ENCODE measurements at regions not wholly inside any gene's neighbourhood (a gene's known extent, or its start where the extent isn't known, plus 50 kb on each side); places are given as distances from the start of the nearest gene placed in this dataset.

DNA sequence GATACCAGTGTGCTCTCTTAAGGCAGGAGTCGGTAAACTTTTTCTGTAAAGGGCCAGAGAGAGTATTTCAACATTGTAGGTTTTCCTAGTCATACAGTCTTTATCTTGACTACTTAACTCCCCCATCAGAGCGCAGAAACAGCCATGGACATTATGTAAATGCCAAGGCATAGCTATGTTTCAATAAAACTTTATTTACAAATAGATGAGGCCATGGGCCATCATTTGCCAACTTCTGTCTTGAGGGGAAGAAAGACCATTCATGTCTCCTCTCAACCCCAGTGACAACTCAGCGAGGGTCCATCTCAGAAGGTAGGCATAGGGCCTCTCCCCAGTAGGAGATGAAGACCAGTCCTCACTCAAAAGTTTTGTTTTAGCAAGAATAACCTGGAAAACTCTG is 301.3 kb downstream of the FBXW7 start:
- DNase-seq = no peak

DNA sequence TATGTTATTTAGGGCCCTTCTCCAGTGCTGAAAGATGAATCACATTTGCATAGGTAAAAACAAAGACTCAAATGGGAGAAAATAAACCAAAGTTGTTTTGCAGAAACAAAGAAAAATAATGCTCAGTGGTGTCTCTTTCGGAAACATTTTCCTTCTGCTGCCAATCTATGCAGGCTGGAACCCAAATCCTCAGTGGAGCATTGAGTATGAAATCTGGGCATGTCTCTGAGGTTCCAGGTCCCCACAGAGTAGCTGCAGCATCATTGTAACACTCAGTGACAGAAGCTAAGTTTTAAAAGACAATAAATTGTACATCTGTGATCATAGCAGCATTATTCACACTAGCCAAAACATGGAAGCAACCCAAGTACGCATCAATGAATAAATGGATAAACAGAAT is 303.6 kb downstream of the FBXW7 start:
- DNase-seq = no peak

DNA sequence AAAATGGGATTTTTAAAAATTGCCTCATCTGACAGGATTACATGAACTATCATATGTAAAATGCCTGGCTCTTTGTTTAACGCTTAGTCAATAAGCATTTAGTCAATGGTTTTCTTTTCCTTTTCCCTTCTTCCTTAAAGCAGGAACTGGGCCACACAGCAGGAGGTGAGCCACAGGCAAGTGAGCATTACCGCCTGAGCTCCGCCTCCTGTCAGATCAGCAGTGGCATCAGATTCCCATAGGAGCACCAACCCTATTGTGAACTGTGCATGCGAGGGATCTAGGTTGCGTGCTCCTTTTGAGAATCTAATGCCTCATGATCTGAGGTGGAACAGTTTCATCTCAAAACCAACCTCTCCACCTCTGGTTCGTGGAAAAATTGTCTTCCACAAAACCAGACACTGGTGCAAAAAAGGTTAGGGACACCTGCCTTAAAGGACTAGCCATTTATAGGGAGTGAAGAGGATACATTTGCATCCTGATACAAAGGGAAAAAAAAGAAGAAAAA is 306.1 kb downstream of the FBXW7 start:
- DNase-seq = no peak

DNA sequence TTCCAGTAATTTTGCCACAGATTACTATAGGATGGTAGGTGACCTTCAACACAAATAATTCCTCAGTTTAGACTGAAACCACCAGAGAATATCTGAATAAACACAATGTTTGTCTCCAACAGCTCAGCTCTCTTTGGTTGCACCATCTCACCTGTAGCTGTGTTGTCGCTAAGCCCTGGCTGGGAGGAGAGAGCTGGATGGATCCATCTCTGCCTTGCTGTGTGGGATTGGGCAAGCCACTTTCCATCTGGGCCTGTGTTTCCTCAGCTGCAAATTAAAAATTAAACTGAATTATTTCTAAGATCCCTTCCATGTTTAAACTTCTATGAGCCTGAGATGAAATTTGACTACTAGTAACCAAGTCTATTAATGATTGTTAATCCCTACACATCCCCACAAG is 310.2 kb downstream of the FBXW7 start:
- no peak for DNase-seq

DNA sequence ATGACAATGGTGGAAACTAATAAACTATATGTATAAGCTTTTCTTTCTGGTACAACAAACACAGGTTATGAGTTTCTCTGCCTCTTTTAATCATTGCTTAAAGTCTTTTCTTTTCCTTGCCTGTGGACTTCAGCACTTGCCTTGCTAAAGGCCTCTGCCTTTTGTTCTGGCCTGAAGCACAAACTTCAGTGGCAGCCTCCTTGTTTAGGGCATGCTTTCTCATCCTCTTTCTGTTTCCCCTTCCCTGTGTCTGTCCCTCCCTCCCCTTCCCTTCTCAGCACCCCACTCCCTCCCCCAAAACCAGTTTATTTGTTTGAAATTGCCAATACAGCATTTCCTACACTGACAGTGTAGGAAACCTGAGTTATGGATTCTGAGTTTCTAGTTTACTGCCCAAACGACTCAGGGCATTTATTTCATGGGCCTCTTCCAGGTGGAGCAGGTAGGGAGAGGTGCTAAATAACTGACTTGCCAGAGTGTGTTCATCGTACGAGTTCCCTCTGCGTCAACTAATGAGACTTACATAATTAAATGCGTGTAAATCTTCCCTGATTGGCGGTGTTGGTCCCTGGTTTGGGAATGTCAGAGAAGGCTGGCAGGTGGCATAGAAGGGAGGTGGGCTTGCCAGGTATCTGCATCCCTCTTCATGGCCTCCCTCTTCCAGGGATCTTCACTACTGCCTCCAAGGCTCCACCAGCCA is 311.0 kb downstream of the FBXW7 start:
- no peak for DNase-seq

DNA sequence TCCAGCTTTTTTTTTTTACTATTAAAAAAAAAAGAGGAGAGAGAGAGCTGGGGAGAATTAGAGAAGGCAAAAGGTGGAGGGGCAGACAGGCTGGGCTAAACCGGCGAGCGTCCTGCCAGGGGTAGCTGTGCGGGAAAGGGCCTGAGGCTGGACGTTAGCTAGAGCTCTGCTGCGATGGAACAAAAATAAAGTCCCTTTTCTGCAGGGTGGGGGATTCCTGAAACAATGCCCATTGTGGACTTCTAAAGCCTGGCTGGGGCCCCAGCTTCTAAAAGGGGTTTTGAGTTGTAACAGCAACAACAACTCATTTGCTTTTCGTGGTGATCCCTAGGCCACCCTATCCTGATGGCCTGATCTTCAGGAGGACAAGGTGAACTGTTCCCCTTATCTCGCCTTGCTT is 311.7 kb downstream of the FBXW7 start:
- DNase-seq = no peak

DNA sequence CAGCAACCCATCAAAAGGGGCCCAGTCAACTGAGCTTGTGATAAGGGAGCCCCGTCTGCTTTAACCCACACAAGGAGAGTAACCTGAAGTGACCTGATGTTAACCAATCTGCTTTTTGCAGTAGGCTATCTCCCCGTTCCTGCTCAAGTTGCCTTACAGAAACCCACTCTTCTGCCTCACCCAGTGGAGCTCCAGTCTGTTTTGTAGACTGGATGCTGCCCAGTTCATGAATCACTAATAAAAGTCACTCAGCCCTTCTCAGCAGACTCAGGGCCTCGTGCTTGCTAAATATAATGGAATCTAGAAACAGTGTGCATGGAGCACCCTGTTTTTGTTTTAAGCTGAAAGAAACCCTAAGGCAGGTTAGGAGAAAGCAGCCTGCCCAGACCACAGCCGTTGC is 312.3 kb downstream of the FBXW7 start:
- DNase-seq = no peak

DNA sequence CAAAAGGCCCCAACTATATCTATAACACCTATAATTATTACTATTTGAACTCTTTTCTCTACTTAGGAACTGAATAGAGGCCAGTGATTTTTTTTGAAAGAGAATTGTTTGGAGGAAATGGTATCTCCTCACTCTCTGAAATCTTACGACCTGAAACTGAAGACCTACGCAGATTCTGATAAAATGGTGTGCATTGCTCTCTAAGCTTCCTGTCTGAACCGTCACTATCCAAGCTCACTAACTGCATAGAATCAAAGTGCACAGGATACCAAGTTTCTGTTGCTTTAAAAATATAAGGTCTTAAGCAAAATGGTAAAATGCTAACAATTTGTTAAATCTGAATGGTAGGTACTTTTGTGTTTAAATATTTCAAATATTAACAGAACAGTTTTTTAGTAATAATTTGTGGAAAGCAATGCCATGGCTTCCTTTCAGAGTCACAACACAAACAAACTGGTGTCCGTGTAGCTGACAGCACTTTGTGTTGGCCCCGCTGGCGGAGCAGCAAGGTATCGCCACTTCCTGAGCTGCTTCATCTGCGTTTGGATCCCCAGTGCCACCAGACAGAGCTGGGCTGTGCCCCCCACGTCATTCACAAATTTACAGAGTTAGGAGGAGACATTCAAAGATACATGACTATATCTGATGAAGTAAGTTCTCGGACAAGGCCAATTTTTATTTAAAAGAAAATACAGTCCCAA is 313.9 kb downstream of the FBXW7 start:
- DNase-seq = no peak

DNA sequence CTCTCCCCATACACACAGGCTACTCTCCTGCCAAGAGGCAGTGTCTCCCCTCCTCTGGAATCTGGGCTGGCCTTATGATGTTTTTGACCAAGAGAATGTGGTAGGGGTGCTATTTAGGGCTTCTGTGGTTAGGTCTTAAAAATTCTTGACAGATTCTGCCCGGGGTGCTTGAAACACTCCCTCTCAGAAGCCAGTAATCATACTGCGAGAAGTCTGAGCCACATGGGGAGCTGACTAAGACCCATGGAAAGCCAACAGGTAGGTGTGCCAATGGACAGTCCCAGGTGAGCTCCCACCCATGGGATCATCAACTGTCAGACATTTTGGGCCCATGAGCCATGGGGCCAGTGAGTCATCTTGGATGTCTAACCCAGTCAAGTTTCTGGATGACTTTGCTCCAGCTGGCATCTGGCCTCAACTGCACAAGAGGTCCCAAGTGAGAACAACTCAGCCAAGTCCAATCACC is 315.7 kb downstream of the FBXW7 start:
- DNase-seq = peak; percentile 23

DNA sequence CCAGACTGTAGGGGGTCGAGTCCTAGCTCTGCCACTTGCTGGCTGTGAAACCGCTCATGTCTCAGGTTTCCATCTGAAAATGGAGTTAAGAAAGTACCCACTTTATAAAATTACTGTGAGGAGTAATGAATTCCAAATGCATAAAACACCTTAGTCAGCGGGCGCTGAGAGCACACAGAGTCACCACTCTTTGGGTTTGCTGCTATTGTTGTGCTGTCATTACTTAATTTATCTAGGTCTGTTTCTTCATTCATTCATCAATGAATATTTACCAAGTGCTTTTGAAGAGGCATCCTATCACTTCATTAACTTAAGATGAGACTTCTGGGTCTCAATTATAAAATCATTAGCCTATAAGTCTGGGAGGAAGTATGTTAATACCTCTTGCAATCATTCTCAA is 317.3 kb downstream of the FBXW7 start:
- no peak for DNase-seq

DNA sequence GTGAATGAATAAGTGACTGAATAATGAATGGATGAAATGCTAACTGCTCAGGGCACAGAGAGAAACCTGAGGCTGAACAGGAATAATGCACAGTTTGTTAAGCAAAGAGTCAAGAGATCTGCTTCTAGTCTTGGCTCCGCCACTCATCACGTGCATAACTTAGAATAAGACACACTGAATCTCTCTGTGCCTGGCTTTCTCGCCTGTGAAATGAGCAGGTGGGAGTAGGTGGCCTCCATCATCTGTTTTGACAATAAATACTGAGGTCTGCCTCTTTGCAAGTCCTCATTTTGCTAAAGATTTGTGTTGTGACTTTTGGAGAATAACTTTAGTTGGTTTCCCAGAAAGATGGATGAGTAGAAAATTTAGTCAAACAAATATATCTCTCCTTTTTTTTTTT is 318.0 kb downstream of the FBXW7 start:
- DNase-seq = no peak

DNA sequence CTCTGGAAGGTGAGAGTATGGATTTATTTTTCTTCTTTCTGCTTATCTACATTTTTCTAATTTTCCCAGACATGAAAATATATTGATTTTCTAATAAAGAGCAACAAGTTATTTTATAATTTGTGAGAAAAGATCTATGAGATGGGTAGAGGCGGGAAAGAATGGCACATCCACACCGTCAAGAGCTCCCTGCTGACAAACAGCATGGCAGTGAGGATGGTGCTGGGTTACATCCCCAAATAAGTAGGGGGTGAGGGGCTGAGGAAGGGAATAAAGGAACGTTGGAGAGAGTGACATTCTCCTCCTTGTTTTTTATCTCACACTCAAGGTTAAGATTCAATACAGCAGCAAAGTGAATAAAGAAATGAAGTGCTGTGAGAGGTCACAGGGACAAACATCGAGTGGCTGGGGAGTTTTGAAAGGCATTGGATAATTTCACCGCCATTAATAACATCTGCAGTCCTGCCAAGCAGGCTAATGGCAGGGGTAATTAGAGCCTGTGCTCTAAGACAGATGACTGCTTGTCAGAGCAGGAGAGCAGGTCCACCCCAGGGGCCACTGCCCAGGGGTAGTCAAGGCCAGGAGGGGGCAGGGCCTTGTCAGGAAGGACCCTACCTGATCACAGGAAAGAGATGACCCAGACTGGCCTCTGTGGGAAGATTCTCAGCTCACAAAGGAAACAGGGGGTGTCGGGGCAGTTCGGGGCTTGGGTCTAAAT is 323.8 kb downstream of the FBXW7 start:
- no peak for DNase-seq

DNA sequence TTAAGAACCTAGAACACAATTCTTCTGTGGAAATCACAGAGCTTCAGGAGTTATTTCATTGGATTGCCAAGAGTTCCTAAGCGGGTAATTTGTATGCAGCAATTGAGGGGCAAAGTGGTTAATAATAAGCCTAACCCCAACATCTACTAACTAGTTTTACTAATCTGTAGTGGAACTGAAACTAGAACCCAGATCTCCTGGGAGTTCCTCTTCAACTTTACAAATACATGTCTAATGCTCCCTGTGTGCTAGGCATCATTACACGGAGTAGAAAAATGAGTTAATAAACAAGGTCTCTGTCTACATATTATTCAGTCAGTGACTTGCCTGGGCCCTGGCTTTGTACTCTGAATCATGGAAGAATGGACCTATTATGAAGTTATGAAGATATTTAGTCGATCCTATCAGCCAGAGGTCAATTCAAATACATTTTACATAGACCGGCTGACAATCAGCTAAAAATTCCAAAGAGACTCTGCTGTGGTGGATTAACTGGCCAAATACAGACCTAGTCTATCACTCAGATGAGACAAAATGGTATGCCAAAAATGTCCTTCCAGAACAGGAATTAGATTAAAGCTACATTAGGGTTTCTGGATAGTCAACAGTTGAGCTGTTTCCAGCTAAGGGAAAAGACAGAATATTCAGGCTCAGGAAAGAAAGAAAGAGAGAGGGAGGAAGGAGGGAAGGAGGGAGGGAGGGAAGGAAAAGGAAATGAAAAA is 326.0 kb downstream of the FBXW7 start:
- no peak for DNase-seq

DNA sequence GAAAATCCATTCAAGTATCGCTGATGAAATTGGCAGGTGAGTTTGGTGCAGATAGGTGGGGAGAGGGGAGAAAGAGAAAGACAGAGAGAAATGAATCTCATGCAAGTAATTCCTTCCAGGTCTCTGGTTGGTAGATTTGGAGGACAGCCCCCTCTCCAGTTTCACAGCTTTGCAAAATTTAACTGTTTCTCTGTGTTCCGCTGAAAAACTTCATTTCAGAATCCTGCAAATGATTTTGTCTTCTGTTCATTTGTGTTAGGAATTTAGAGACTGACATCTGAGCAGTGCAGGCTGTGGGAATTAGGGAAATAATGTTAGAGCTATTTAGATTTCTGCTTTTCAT is 328.5 kb downstream of the FBXW7 start:
- no peak for DNase-seq

DNA sequence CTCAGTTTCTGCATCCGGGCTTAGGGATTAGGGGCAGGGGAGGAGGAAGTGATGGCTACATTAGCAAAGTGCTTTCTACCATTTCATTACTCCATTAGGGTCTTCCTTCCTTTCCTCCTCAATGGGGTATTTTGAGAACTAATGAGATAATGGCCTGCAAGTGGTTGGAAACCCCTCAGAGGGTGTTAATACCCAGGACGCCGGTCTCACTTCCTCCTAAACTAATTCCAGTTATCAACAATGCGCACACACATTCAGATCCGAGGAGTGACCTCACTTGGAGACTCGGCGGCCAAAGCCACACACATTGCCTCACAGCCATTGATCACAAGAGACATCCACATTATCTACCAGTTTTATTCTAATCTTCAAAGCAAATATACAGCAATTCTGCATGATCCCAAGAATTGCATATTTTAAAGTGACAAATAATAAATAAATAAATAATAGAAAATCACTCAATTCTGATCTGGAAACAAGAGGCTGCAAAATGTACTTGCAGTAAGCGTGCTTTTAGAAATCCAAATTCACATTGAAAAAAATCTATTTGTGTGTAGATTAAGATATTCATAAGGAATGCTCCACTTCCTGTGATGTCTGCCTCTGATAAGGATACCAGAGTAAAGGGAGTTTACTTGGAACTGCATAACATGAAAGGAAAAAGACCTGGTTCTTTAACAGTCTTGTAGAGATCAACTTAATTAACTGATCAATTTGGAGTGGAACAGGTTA is 329.1 kb downstream of the FBXW7 start:
- no peak for DNase-seq

DNA sequence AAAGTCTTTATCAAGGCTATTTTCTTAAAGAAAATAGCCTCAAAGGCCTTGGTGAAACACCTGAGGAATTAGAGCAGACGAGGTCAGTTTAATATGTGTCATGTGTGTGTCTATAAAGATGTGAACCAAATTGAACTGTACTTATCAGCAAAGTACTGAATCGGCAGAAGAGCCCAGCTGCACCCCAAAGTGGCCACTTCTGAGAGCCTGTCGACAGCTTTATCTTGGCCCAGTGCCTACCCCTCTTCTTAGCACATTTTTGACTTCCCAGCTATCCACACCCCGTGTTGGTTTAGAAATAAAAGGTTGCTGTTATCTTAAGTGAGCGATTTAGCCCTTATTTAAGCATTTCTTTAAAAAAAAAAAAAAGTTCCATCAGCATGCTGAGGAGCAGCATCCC is 329.7 kb downstream of the FBXW7 start:
- DNase-seq = no peak

DNA sequence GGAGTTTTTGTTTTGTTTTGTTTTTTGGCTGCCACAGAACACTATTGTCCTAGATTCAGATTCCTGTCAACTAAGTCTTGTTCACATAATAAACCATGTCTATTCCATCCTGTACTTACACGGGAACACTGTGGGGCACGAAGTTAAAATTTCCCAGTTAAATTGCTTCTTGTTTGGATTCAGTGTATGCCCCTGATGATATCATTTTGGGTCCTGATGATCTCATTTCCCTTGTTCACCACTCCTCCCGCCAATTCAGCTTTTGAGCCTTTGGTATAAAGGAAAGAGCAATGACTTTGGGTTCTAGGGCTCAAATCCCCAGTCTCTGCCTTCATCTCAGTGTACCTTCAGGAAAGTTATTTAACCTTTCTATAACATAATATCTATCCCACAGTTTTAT is 333.5 kb downstream of the FBXW7 start:
- no peak for DNase-seq

DNA sequence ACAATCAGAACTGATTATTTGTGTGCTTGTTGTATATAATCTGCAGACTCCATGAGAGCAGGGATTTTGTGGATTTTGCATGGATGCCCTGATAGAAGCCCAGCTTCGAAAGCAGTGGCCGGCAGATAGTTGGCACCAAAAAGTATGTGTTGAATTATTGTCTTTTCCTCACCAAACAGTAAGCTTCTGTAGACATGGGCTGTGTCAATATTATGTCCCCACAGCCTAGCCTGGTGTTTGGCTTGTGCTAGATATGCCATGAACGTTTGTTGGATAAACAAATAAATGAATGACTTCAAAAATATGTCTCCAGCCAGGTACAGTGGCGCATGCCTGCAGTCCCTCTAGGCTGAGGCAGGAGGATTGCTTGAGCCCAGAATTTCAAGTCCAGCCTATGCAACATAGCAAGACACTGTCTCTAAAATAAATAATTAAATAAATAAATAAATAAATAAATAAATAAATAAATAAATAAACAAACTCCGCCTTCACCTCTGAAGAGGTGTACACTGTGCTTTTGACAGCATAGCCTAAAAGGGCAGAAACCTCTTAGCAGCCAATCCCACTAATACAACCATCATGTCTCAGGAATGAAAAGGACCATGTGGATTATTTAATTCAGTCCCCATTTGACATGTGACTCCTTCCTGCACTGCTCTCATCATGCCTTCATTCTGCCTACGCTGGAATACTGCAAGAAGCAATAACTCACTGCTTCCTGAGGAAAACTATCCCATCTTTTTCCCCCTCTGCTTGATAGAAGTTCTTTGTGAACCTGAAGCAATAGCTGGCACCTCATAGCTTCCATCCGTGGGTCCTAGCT is 335.2 kb downstream of the FBXW7 start:
- DNase-seq = no peak

DNA sequence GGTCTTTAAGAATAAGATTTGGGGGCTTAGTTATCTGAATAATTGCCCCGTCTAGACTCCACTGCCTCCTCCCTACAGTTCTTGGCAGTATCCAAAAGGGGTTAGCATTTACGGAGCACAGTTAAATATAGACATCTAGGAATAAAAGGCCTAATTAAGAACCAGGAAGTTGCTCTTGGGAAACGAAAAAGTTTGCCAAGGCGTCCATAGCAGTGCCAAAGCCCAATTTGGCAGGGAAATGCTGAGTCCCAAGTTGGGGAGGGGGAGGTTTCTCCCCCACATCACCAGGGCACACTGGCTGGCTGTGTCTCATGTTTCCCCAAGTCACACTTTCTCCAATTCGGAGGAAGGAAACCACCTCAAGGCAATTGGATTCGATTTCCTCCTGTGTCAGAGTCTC is 338.7 kb downstream of the FBXW7 start:
- no peak for DNase-seq

DNA sequence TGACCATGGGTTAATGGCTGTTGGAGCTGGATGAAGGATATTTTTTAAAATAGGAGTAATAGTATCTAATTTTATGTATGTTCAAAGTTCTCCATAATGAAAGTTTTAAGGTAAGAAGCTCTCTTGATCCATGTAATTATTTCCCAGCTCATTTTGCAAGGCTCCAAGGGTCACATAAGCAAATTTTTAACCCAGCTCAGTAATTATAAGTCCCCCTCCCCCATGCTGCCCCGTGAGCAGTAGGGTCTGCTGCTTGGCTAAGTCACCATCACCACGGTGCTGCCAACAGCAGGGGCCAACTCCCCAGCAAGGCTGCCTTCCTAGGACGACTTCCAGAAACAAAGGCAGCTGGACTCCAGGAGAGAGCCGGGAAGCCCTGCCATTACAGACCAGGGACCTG is 340.0 kb downstream of the FBXW7 start:
- no peak for DNase-seq

DNA sequence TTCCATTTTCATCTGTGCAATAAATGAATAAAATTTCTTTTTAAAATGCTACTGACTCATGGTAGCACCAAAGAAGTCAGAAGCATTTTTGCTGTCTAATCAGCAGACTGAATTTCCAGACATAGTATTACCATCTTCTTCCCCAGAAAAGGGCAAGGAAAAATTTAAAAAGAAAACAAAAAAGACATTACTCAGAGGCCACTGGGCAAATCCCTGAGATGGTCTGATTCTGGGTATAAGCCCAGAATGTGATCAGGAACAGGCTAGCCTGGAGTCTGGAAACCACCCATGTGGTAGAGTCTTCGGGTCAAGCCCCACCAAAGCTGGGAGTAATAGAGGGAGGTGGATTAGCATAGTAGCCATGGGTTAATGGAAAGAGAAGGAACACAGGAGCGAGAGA is 342.8 kb downstream of the FBXW7 start:
- no peak for DNase-seq

DNA sequence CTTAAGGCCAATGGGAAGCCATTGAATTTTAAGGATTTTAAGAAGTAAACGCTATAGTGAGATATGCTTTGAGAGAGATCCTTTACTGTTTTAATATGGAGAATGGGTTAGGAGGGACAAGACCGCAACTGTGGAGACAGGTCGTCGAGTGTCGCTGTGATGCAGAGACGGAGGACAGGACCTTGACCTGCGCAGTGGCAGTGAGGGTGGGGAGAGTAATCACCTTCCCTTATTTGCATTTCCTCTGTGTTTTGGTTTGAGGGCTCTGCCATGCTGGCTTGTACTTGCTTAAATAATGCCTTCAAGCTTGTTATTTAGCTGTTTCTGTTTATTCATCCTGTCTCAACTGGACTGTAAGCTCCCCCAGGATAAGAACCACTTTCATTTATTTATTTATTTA is 345.0 kb downstream of the FBXW7 start:
- no peak for DNase-seq
